ENCODE measurements at regions not wholly inside any gene's neighbourhood (a gene's known extent, or its start where the extent isn't known, plus 50 kb on each side); places are given as distances from the start of the nearest gene placed in this dataset.

GRCh38 chr13:57948884-57949283 is 317.3 kb downstream of the PCDH17 start:
- DNase-seq (ENCODE audit: low spot score) (no peak), ATAC-seq (no peak)
- Histone ChIP-seq H3K9me2 (ENCODE audit: insufficient read depth) (no peaks in the 10 kb centered on the region), H3K4me1 (ENCODE audit: insufficient read depth) (no peaks in the 10 kb centered on the region), H3K27me3 (ENCODE audit: insufficient read depth) (no peaks in the 10 kb centered on the region), H3K4me2 (no peak overlapping the region), H4K20me1 (replicated peaks; ENCODE audit: insufficient read depth) (no peaks in the 10 kb centered on the region), H3K79me2 (replicated peaks; ENCODE audit: insufficient read depth) (no peaks in the 10 kb centered on the region), H3F3A (replicated peaks; ENCODE audit: low read depth) (no peaks in the 10 kb centered on the region), H3K36me3 (ENCODE audit: insufficient read depth) (no peaks in the 10 kb centered on the region), H3K4me3 (no peak overlapping the region), H3K27ac (ENCODE audit: low read depth) (no peak overlapping the region), H2AFZ (no peak overlapping the region)
- TF ChIP-seq ZNF331 (CRISPR knock-in tag; IDR thresholded peaks at IDR 0.05; ENCODE audit: low read depth) (no peak), EZH2phosphoT487 (IDR thresholded peaks at IDR 0.05; ENCODE audit: unreplicated experiment) (no peak), POLR2AphosphoS5 (IDR thresholded peaks at IDR 0.05; ENCODE audit: low read depth) (no peak), CTCF (conservative IDR thresholded peaks at IDR 0.05; ENCODE audit: low read depth in 2 of 2) (no peak), EZH2 (IDR thresholded peaks at IDR 0.05; ENCODE audit: low read depth, unreplicated experiment) (no peak), NANOG (IDR thresholded peaks at IDR 0.05; ENCODE audit: borderline replicate concordance) (no peak), JUNB (IDR thresholded peaks at IDR 0.05; ENCODE audit: unreplicated experiment) (no peak), STAT1 (IDR thresholded peaks at IDR 0.05; ENCODE audit: unreplicated experiment) (no peak), ZNF462 (CRISPR knock-in tag; IDR thresholded peaks at IDR 0.05) (no peak), ETS1 (IDR thresholded peaks at IDR 0.05) (no peak), CREB1 (CRISPR knock-in tag; IDR thresholded peaks at IDR 0.05; ENCODE audit: low read depth) (no peak), ZNF114 (CRISPR knock-in tag; IDR thresholded peaks at IDR 0.05) (no peak), REST (IDR thresholded peaks at IDR 0.05; ENCODE audit: unreplicated experiment) (no peak)
- H3K36me3 Mint-ChIP-seq (ENCODE audit: low read depth): peaks cover 24% of the 10 kb centered on the region
- no peak overlapping the region for H3K4me3 Mint-ChIP-seq
- H3K4me1 Mint-ChIP-seq: no peaks in the 10 kb centered on the region
- no peak overlapping the region for H3K27ac Mint-ChIP-seq
- peaks cover 28% of the 10 kb centered on the region for H3K9me3 Mint-ChIP-seq
- peaks cover 5% of the 10 kb centered on the region for H3K27me3 Mint-ChIP-seq (ENCODE audit: insufficient read depth, low read depth, poor library complexity)

Measured in GM23338 (cell line).